ENCODE measurements at regions not wholly inside any gene's neighbourhood (a gene's known extent, or its start where the extent isn't known, plus 50 kb on each side); places are given as distances from the start of the nearest gene placed in this dataset.

DNA sequence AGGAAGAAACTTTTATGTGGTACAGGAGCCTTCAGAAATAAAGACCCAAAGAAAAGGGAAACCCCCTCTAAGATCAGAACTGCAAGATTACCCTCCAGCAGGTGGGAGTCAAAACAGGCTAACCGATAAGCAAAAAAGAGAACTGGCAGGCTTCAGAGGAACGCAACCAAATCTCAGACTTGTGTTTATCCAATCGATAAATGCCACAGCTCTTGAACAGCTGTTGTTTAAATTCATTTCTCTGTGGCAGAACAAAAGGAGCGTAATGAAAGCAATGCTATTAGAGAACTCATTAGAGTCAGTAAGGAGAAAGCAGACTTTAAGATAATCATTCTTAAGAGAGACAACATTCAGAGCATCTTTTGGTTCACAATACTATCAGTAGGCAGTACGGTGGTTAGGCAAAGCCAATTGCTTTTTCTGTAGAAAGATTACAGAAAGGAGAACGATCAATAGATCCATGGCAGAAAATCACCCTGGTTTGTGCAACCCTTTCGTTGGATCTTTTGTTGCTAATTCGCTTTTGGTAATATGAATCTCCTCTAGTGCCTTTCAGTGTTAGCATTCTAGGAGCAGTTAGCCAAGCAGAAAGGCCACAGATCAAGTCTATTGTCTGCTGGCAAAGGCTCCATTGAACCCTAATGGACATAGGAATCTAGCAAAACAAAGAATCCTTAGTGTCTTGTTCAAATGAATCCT is 476.4 kb upstream of the CHST9 start:
- TF ChIP-seq, protein P1, sequence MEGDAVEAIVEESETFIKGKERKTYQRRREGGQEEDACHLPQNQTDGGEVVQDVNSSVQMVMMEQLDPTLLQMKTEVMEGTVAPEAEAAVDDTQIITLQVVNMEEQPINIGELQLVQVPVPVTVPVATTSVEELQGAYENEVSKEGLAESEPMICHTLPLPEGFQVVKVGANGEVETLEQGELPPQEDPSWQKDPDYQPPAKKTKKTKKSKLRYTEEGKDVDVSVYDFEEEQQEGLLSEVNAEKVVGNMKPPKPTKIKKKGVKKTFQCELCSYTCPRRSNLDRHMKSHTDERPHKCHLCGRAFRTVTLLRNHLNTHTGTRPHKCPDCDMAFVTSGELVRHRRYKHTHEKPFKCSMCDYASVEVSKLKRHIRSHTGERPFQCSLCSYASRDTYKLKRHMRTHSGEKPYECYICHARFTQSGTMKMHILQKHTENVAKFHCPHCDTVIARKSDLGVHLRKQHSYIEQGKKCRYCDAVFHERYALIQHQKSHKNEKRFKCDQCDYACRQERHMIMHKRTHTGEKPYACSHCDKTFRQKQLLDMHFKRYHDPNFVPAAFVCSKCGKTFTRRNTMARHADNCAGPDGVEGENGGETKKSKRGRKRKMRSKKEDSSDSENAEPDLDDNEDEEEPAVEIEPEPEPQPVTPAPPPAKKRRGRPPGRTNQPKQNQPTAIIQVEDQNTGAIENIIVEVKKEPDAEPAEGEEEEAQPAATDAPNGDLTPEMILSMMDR (IDR thresholded peaks at IDR 0.05; ENCODE audit: insufficient read depth, low read depth, low read length, missing control alignments) = no peak
- DNase-seq (ENCODE audit: low read depth) = no peak
- no peak overlapping the region for H3K4me3 ChIP-seq (ENCODE audit: low read depth, low read length)

DNA sequence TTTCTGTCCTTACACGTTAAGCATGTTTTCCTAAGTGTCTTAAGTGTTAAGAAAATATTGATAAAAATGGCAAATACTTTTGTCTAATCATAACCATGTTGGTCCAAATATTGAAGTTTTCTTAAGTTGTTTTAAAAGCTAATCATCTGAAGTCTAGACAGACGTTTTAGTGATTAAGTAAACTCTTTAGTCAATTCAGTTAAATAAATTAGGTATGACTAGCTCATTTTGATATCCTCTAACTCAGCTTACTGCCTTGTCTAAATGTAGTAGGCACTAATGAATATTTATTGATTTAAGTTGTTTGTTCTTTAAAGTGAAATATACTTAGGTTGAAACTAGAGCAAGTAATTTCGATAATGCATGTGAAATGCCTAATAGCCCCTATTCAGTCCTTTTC is 471.8 kb upstream of the CHST9 start:
- TF ChIP-seq, protein P1 (IDR thresholded peaks at IDR 0.05; ENCODE audit: insufficient read depth, low read depth, low read length, missing control alignments) = no peak
- no peak overlapping the region for H3K4me3 ChIP-seq (ENCODE audit: low read depth, low read length)
- DNase-seq (ENCODE audit: low read depth) = no peak

DNA sequence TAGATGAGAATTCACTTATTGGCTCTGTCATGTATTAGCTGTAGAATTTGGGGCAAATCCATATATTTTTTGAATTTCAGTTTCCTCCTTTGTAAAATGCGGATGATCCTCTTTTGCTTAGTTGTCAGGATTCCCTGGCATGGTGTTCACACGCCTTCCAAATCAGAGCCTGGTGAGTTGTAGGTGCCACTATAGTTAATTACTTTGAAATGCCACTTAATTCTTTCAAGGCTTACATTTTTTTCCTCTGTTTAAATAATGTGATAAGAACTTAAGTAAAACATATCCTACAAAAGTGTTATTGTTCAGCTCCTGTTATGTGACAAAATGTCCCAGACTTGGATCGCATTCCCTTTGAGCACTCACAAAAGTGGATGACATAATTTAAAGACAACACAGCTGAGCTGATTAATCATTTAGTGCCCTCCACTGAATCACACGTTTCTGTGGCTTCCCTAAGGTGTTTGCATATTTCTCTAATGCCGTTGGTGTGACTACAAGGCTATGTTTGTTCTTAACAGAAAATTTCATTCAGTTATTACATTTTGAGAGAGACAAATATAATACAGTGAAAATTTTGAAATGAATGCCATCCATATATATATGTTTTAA is 471.2 kb upstream of the CHST9 start:
- TF ChIP-seq, protein P1 (IDR thresholded peaks at IDR 0.05; ENCODE audit: insufficient read depth, low read depth, low read length, missing control alignments) = no peak
- no peak overlapping the region for H3K4me3 ChIP-seq (ENCODE audit: low read depth, low read length)
- peak; percentile 28 for DNase-seq (ENCODE audit: low read depth)

DNA sequence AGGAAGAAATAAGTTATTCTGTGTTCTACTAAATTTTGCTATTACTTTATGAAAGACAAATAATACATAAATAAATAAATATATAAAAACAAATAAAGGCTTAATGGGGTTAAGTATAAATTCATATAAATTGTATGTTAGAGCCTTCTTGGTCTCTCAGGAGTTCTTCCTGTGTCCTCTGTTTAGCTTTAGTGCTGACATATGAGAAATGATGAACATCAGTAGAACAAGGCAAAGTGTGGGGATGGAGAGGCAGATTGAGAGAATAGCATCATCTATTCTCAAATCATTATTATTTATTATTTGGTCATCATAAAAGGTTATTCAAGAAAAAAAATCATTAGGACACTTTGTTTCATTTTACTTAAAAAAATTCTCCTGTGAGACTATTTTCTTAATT is 468.1 kb upstream of the CHST9 start:
- H3K4me3 ChIP-seq (ENCODE audit: low read depth, low read length) = no peak overlapping the region
- TF ChIP-seq, protein P1 (IDR thresholded peaks at IDR 0.05; ENCODE audit: insufficient read depth, low read depth, low read length, missing control alignments) = no peak
- DNase-seq (ENCODE audit: low read depth) = no peak

DNA sequence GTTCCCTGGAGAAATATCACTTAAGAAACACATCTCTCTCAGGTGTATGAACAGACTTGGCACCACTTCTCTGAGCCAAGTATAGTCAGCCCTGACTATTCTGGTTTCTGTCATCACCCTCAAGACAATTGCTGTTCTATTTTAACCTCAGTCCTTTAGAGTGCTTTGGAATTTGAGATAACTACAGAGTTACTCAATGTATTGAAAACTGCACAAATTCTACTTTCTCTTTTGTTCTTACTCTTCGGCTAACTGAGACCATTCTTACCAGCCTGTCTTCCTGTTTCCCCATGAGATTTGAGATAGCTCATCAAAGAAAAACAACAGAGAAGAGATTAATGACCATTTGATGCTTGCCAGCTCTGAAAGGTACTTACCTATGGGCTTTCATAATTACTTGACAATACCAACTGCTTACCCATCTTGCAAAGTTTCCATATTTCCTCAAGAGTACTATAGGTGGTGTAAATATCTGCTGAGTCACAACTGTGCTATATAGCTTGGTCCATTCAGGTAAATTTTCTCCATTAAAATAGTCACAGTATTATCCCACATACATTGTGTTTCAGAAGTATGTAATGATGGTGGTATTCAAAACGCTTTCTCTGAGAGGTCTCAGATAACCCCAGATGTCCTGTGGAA is 467.5 kb upstream of the CHST9 start:
- peak; percentile 54 for DNase-seq (ENCODE audit: low read depth)

DNA sequence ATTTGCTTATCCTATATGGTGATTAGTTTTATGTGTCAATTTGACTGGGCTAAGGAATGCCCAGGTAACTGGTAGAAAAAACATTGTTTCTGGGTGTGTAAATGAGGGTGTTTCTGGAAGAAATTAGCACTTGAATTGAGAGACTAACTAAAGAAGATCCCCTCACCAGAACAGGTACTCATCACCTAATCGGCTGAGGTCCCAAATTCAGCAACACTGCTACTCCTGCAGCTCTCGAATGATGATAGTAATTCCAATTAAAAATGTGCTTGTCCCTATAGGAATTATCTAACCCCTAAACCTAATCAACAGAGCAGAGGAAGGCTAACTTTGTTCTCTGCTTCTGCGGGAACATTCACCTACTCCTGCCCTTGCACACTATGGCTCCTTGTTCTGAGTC is 464.5 kb upstream of the CHST9 start:
- TF ChIP-seq, protein P1 (IDR thresholded peaks at IDR 0.05; ENCODE audit: insufficient read depth, low read depth, low read length, missing control alignments) = no peak
- no peak overlapping the region for H3K4me3 ChIP-seq (ENCODE audit: low read depth, low read length)
- DNase-seq (ENCODE audit: low read depth) = no peak

More for the DNA sequence above, 467.5 kb upstream of the CHST9 start:
- TF ChIP-seq, protein P1 (IDR thresholded peaks at IDR 0.05; ENCODE audit: insufficient read depth, low read depth, low read length, missing control alignments) = no peak
- no peak overlapping the region for H3K4me3 ChIP-seq (ENCODE audit: low read depth, low read length)
